ENCODE measurements at regions not wholly inside any gene's neighbourhood (a gene's known extent, or its start where the extent isn't known, plus 50 kb on each side); places are given as distances from the start of the nearest gene placed in this dataset.

DNA sequence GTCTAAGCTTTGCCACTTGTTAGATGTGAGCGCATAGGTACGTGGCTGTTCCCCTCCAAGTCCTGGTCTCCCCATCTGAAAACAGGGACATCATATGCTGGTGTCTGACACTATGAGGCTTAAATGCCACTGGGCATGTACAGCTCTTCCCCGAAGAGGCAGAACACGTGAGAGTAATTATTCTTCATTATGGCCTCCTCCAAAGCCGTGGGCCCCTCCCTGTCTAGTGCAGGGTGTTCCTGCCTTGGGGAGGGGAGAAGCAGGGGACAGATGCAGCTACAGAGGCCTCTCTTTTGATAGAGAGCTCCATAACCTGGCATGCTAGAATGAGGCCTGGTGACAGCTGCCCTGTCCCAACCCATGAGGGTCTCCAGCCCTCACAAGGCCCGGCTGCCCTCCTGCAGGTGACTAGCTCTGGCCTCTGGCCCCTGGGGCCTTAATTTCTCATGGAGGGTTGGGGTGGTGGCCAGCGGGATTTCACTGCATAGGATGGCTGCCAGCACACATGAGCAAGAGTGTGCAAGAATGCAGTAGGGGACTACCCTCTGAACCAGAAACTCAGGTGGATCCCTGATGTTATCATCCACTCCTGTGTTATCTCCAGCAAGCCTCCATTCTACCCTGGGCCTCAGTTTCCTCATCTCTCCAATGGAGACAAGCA lies 334.6 kb downstream of the MN1 start:
- DNase-seq = no peak

- no peak for DNase-seq
Observed at GRCh38 chr22:27467711-27468110, 333.8 kb downstream of the MN1 start.

DNA sequence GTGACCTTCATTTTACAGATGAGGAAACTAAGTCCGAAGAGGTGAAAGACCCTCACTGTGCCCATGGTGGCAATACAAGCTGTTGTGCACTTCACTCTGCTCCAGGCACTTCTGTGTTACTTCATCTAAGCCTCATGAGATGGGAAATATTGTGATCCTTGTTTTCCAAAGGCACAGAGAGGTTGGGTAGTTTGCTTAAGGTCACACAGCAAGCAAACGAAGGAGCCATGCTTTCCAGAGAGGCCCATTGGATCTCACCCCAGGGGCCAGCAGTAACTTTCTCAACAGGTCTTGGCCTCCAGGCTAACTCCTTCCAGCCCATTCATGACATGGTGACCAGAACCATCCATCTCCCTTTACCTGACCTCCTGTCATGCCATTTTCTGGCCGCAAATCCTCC lies 332.8 kb downstream of the MN1 start:
- no peak for DNase-seq

DNA sequence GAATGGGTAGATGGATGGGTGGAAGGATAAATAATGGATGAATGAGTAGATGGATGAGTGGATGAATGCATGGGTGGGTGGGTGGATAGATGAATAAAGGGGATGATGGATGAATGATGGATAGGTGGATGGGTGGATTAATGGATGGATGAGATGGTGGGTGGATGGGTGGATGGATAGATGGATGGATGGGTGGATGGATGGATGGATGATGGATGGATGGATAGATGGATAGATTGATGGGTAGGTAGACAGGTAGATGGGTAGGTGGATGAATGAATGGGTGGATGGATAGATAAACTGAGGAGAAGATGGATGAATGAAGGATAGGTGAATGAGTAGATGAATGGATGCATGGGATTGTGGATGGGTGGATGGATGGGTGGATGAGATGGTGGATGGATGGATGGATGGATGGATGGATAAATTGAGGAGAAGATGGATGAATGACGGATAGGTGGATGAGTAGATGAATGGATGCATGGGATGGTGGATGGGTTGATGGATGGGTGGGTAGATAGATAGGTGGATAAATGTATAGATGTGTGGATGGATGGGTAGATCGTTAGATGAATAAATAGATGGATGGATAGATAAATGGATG lies 331.3 kb downstream of the MN1 start:
- DNase-seq = no peak

GRCh38 chr22:27472975-27473374 lies 328.6 kb downstream of the MN1 start:
- DNase-seq = no peak

GRCh38 chr22:27473533-27473932 lies 328.0 kb downstream of the MN1 start:
- DNase-seq = no peak

DNA sequence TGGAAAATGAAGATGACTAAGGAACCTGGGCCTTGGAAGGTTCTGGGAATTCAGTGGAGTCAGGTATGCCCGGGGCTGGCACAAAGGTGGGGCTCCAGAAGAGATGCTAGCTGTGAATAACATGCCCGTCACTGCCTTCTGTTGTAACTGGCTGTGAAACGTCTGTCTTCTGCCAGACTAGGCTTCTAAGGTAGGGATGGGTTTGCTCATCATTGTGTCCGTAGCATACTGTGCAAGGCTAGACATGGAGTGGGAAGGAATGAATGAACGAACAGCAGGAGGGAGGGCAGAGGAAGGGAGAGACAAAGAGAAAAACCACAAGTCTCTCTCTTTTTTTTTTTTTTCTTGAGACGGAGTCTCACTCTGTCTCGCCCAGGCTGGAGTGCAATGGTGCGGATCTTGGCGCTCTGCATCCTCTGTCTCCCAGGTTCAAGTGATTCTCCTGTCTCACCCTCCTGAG lies 327.4 kb downstream of the MN1 start:
- no peak for DNase-seq

GRCh38 chr22:27474711-27475547 lies 326.6 kb downstream of the MN1 start:
- peak; percentile 4 for DNase-seq

DNA sequence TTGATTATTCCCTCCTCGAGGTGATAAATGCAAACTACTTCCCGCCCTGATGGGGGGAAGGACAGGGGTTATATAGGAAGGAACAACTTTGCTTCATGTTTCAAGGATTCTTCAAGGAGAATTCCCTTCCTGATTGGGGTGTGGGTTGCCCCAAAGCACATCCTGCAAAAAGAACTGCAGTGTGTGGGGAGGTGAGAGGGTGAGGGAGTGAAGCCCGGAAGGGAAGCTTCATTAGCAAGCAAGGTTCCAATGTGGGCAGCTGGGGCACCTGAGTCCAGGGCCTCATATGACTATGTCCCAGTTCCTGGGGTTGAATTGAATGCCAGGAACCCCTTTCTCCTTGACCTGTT lies 326.0 kb downstream of the MN1 start:
- no peak for DNase-seq

GRCh38 chr22:27476318-27476717 lies 325.2 kb downstream of the MN1 start:
- DNase-seq = no peak

DNA sequence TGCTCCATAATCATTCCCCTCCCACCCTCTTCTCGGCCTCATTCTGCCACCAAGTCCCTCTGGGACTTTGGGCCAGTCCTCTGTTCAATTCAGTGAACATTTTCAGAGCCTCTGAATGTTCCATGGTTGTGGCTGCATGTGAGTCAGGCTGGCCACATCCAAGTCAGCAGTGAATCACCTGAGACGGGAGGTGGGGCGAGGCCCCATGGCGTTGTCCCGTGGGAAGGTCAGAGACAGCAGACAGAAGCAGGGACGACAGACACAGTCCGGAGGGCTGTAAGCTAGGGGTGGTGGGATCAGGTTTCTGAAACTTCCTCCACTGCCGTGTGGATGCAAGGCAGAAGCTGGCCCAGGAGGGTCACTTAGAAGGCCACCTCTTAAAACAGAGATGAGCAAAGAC lies 324.8 kb downstream of the MN1 start:
- no peak for DNase-seq

DNA sequence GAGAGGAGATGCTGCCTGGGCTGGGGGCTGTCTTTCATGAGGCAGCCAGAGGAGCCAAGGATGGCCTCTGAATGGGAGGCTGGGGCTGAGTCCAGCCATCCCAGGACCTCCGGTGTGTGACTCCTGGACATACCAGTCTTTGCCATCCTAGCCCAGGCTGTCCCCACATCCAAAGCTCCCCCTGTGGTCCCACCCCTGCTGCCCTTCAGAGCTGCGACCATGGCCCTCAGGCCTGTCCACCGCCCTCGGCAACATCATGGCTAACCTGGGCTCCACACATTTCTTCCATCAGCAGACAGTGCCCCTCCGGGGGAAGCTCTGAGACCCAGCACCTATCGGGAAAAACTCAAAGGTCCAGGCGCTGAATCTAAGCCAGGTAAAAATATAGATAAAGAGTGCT lies 324.4 kb downstream of the MN1 start:
- no peak for DNase-seq

DNA sequence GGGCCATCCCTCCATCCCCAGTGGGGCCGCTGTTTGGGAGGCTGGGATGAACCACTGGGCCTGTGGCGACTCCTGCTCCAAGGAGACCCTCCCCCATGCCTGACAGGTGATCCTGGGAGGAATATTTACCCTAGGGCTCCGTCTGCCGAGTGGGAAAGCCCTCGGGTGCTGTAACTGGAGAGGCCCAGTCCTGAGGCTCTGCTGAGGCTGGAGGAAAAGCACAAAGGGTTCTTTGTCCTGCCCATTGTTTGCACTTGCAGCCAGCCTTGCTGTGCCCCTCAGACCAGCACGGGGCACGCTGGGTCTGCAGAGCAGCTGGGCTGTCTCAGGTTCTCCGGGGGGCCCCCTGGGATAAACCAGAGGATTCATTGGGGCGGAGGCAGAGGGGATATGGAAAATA lies 321.1 kb downstream of the MN1 start:
- DNase-seq = peak; percentile 72

DNA sequence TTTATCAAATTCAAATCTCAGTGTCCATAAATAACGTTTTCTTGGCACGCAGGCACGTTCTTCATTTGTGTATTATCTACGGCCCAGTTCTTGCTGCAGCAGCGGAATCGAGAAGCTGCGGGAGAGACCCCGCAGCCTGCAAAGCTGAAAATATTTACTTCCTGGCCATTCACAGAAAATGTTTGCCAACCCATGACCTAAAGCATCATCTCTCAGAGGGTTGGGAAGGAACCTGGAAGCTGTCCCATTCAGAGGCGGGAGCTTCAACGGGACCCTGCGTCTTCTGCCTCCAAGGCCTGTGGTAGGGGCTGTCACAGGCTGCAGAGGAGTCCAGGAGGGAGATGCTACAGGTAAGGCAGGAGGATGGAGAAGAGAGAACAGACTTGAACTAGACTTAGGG lies 319.2 kb downstream of the MN1 start:
- no peak for DNase-seq

DNA sequence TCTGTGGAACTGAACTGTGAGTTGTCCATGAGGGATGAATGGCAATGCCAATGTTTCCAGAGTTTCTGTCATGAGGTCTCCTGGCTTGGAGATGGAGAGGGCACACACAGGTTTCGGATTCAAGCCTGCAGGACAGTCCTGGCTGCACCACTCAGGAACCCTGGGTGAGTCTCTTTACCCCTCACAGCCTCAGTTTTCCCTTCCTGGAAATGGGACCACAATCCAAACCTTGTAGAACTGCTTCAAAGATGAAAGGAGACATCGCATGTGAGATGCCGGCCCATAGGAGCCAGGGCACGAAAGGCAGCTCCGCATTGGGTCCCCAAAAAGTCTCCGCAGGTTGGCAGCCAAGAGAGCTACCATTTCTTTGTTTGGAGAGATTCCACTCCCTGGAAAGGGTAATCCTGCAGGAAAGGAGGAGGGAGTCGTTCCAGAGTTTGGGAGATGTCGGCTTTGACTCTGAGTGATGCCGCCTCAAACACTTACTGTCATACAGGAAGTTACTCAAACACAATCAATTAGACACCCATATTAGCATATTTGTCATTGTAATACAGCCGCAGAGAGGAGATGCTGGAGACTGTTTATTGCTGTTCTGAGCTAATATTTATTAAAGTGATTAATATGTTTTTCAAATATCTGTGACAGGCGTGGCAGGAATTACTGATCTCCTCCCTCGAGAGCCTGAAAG lies 318.3 kb downstream of the MN1 start:
- DNase-seq = no peak

DNA sequence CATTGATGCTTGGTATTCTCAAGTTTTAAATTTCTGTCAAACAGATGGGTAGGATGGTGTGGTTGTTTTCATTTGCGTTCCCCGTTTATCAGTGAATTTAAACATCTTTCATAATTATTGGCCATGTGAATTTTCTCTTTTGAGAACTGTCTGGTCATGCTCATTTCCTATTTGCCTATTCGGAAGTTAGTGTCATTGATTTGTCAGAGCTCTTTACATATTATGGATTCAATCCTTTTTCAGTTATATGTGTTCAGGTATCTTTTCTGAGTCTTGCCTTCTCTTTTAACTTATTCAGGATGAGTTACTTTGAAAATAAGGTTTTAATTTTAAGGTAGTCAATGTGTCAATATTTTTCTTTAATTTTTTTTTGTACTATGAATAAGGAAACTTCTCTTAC lies 315.7 kb downstream of the MN1 start:
- no peak for DNase-seq

GRCh38 chr22:27487600-27488452 lies 313.7 kb downstream of the MN1 start:
- no peak for DNase-seq

- no peak for DNase-seq
Observed at GRCh38 chr22:27488456-27489177, 312.9 kb downstream of the MN1 start.

- no peak for DNase-seq
Observed at GRCh38 chr22:27489178-27489675, 312.3 kb downstream of the MN1 start.

DNA sequence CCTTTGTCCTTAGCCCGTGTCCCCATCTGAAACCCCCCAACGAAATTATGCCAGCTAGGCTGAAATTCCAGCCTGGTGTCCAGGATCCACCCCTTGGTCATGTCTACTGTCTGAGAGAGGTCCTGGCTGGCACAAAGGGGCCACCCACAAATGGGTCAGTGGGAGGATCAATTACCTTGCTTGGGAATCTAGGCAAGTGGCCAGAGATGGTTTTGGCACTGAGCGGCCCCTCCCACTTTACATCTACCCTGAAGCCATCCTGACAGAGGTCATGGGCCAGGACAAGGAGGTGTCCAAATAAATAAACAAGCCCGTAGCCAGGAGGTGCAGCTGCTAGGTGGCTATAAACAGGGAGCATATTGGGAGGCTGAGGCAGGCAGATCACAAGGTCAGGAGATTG lies 311.5 kb downstream of the MN1 start:
- no peak for DNase-seq

DNA sequence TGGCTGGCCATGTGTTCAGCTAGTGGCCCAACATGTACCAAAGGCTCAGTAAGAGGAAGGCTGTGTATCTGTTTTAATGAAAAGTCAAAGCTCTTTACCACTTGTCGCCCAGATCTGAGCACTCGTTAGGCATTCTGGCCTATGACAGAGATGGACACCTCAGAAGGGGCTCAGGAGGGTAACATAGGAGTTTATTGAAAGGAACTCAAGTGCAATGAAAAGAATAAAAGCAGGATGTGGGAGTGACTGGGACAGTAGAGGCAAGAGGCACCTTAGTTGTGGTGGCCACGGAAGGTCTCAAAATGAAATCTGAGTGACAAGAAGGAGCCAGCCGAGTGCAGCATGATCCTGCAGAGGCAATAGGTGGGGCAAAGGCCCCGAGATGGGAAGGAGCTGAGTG lies 309.7 kb downstream of the MN1 start:
- no peak for DNase-seq
